Peyer's patch (tissue), 4 donors: ENCODE measurements at regions not wholly inside any gene's neighbourhood (a gene's known extent, or its start where the extent isn't known, plus 50 kb on each side); places are given as distances from the start of the nearest gene placed in this dataset.

ENCODE experiments used
- CTCF ChIP-seq, 6 experiments: fragments of 450-650 bp in 4 of 6; fragments of 200-600 bp in 2 of 6; sonication (generic) in 1 of 6; IDR thresholded peaks; one replicate each; pipeline ENCODE4 v1.5.1; 2017 to 2019; ENCODE audit warnings: antibody characterized with exemption in 6 of 6, mild to moderate bottlenecking in 3 of 6, moderate library complexity in 1 of 6
- POLR2A ChIP-seq, 2 donors: fragments of 450-650 bp; IDR thresholded peaks; one replicate each; pipeline ENCODE4 v1.5.1; 2017; ENCODE audit warnings: antibody characterized with exemption in 2 of 2, mild to moderate bottlenecking in 2 of 2, moderate library complexity in 2 of 2

- TF ChIP-seq CTCF (IDR thresholded peaks at IDR 0.05) (no peak), POLR2A (IDR thresholded peaks at IDR 0.05) (no peak)
These were observed 353.1 kb downstream of the UQCRFS1 start for GRCh38 chr19:28859811-28860210.
